ENCODE measurements at regions not wholly inside any gene's neighbourhood (a gene's known extent, or its start where the extent isn't known, plus 50 kb on each side); places are given as distances from the start of the nearest gene placed in this dataset.
"Not testable (repeated sequence)": the region's sequence is repeated elsewhere in the genome, so short reads cannot be mapped to it uniquely, and the experiment has no call there.

DNA sequence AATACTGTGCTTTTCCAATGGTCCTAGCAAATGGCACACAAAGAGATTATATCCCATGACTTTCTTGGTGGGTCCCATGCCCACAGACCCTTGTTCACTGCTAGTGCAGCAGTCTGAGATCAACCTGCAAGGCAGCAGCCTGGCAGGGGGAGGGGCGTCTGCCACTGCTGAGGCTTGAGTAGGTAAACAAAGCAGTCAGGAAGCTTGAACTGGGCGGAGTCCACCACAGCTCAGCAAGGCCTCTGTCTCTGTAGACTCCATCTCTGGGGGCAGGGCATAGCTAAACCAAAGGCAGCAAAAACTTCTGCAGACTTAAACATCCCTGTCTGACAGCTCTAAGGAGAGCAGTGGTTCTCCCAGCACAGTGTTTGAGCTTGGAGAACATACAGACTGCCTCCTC is 82.9 kb downstream of the ZNF737 start:
- no peak for DNase-seq

DNA sequence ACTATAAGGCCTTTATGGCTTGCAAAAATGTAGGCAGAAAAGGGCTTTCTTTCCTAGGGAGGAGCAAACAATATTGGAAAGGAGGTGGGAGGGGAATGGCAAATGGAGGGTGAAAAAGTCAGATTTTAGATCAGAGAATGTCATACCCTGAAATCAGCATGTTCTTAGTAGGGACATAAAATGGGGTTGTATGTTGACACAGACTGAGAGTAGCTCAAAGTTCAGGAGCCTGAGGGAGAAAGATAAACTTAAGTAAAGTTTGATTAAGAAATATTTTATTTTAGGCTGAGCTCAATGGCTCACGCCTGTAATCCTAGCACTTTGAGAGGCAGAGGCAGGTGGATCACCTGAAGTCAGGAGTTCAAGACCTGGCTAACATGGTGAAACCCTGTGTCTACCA is 83.8 kb downstream of the ZNF737 start:
- DNase-seq = no peak

DNA sequence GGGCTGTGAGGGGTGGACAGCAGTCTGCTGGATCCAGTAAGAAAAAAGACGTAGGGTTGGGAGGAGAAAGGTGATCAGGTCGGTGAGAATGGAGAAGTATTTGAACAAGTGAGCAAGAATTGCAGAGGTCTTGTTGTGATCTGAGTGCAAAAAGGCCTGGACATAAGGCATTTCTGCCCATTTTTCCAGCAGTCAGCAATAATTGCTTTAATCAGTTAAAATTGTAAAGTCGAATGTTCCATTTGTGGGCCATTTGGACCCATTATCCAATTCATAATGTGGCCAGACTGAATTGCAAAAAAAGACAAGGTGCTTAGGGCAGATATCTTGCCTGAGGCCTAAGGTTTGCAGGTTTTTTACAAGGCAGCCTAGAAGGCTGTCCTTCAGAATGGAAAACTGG is 86.1 kb downstream of the ZNF737 start:
- DNase-seq = no peak

DNA sequence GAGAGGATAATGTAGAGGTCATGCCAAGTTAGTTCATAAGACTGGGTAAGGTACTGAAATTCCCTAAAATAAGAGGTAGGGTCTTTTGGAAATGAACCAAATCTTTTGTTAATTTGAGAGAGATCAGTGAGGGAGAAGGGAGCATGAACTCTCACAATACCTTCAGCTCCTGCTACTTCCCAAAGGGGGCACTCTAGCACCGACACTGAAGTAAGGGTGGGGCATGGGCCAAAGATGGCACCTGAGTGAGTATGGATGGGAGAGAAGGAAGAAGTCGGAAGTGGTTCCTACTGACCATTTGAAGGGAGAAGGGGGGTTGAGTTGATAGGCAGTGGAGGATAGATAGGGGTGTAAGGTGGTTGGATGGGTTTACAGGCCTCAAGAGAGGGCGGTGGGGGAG is 86.6 kb downstream of the ZNF737 start:
- DNase-seq = no peak

DNA sequence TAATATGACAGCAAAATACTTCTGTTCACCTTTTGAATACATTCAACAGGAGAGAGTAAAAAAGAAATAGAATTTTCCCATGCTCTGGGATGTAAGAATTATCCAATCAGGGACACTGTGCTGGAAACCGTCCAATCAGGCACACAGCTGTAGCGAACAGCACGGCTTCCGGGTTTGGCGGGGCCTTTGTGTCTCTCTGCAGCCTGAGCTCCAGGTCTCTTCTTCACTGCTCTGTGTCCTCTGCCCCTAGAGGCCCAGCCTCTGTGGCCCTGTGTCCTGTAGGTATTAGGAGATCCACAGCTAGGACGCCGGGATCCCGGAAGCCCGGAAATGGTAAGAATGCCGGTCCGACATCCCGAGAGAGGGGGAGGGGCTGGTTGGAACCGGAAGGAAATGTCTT is 92.7 kb downstream of the ZNF737 start:
- DNase-seq = no peak

DNA sequence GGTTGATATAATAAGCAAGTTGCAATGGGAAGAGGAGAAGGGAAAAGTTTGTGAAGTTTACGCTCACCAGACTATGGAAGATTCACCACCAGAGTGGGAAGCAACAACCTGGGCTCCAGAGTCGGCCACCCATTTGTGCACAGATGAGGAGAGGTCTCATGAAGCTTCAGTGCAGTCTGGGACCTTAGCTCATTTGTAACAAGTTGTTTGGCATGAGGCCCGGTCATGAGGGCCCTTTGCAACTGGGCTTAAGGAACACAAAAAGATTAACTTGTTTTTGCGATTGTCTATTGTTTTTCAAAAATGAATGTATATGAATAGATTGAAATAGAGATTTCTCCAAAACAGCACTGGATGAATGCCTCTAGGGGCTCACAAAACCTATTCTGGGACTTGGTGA is 94.2 kb downstream of the ZNF737 start:
- peak in 1 of 56 donors; percentile 4 for DNase-seq

DNA sequence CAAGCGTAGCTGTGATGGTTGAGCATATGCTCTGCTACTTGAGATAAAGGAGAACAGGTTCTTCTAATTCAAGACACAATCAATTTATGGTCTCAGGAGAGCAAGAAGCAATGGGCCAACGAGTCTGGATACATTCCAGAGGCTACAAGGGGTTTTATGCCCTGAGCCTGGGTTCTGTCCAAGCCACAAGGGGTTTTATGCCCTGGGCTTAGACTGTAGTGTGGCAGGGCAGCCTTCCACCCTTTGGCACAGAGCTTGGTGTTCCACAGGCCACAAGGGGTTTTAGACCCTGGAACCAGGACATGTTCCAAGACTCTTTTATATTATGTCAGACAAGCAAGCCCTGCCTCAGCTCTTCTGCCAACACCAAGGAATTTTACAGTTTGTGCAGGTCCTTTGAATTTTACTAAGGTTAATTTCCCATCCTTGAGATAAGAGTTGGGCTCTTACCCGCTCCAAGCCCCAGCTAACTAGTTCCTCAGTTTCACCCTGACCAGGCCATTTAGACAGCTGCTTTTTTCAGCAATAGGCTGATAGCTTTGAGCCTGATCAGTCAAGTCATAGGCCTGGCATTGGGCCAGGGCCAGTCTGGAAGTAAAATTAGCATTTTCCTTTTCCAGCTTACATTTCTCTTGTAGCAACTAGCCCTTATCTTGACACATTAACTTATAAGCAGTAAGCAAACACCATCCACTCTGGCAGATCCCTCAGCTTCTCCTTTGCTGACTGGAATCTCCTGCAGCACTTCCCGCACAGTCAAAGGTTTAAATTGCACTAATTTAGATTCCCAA is 95.0 kb downstream of the ZNF737 start:
- DNase-seq = peak in 6 of 56 donors; percentile 2 to 22 (median 5)

DNA sequence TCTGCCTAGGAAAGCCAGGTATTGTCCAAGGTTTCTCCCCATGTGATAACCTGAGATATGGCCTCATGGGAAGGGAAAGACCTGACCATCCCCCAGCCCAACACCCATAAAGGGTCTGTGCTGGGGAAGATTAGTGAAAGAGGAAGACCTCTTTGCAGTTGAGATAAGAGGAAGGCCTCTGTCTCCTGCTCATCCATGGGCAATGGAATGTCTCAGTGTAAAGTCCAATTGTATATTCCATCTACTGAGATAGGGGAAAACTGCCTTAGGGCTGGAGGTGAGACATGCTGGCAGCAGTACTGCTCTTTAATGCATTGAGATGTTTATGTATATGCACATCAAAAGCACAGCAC is 99.0 kb downstream of the ZNF737 start:
- DNase-seq = not testable (repeated sequence)

DNA sequence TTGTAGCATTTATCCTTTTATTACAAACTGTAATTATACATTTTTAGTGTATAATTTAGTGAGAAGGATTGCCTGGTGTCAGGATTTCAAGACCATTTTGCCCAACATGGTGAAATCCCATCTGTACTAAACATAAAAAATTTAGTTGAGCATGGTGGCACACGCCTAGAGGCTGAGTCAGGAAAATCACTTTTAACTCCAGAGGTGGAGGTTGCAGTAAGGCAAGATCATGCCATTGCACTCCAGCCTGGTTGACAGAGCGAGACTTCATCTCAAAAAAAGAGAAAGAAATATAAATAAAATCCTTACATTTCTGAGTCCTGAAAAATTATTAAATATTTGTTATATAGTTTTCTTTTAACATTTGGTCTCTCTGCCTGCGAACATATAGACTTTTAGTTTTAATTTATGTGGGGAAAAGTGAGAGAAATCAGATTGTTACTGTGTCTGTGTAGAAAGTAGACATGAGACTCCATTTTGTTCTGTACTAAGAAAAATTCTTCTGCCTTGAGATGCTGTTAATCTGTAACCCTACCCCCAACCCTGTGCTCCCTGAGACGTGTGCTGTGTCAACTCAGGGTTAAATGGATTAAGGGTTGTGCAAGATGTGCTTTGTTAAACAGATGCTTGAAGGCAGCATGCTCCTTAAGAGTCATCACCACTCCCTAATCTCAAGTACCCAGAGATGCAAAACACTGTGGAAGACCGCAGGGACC is 99.5 kb downstream of the ZNF737 start:
- DNase-seq = not testable (repeated sequence)

DNA sequence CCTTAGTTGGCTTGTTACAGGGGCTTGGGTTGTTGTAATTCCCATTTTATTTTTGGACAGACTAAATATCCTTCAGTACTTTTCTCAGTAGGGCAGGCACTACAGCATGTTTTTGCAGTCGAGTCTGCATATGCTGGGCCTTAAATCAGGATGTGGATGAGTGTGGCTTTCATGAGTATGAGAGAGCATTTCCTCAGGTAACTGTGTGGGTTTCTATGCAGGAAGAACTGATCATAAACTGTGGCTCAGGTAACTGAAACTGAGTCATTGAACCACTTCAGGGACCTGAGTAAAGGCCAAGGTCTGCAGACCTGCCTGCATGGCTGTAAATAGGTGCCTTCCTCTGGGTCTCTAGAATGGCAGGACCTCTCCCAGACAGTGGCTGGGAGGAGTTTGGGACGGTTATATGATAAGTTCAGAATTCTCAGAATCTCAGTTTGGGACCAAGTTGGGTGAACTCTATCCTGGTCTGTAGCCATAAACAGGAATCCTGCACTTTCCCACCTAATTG is 112.1 kb downstream of the ZNF737 start:
- no peak for DNase-seq

DNA sequence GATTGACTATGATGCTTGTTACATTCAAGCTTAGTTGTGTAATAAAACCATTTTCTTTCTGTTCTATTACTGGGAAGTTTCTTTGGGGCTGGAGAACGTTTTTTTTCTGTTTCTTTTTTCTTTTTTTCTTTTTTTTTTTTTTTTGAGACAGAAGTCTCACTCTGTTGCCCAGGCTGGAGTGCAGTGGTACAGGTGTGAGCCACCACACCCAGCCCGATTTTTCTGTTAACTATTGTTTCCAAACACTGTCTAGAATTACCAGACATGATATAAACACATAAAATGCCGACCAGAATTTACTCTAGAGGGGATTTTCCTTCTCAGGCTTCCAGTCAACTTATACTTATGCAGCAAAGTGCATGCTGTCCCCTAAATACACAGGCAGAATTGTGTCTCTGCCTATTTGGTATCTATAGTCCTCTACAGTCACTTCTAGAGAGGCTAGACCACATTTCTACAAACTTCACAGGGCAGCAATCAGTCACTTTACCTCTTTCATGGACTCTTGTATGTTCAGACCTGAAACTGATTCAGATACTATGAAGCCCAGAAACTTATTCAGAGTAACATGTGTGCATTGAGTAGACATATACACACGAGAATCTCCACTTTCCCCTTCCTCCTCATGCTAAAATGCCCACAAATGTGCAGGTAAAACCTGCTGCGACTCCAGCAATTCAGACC is 121.2 kb downstream of the ZNF737 start:
- DNase-seq = no peak

DNA sequence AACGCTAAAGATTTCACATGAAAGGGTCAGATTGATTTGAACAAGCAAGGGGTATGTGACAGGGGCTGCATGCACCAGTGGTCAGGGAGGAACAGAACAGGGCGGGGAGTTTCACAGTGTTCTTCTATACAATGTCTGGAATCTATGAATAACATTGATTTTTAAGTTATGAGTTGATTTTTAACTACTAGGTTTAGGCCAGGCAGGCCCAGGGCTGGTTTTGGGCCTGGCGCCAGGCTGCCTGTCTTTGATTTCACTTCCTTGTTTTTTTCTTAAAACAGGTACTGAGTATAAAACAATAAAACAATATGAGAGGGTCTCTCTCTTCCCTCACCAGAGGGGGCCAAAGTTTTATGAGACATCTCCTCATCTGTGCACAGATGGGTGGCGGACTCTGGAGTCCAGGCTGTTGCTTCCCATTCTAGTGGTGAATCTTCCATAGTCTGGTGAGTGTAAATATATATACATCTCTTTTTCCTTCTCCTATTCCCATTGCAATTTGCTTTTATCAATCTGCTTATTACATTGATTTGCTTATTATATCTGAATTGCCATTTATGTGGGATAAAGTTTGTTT is 133.2 kb downstream of the ZNF737 start:
- DNase-seq = not testable (repeated sequence)

DNA sequence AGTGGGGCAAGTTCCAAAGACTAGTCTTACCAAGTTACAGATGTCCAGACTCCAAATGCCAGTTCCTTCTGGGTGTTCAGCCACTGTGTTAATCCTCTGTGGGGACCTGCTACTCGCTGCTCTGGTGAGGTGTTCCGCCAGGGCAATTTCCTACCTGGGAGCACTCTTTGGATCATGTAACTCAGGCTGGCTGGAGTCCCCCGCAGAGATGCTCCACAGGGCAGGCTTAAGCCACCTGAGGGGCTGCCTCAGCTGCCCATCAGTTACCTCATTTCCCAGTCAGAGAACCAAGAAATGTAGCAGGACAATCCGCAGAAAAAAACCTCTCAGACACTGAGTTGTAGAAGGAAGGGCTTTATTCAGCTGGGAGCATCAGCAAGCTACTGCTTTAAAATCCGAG is 133.8 kb downstream of the ZNF737 start:
- no peak for DNase-seq

DNA sequence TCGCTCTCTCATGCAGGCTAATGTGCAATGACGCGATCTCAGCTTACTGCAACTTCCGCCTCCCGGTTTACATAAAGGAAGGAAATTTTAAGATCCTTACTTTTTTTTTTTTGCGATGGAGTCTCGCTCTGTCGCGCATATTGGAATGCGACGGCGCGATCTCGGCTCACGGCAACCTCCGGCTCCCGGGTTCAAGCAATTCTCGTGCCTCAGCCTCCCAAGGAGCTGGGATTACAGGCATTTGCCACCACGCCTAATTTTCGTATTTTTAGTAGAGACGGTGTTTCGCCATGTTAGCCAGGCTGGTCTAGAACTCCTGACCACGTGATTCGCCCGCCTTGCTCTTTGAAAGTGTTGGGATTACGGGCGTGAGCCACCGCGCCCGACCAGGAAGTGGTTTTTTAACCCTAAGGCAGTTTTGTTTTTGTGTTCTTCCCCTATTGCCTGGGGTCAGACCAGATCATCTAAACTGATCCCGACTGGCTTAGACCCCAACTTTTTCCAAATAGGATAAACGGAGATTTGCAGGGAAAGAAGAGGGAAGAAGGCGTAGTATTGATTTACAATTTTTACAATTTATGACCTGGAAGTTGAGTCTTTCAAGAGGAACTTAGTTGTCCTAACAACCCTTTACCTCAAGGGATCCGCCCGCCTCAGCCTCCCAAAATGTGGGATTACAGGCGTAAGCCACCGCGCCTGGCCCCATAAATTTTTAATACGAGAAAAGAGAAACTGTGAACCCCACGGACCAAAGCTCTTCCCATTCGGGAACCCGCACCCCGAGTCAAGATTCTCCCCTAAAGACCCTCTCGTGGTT is 142.0 kb downstream of the ZNF737 start:
- DNase-seq = peak in 37 of 56 donors; percentile 0 to 63 (median 23)

DNA sequence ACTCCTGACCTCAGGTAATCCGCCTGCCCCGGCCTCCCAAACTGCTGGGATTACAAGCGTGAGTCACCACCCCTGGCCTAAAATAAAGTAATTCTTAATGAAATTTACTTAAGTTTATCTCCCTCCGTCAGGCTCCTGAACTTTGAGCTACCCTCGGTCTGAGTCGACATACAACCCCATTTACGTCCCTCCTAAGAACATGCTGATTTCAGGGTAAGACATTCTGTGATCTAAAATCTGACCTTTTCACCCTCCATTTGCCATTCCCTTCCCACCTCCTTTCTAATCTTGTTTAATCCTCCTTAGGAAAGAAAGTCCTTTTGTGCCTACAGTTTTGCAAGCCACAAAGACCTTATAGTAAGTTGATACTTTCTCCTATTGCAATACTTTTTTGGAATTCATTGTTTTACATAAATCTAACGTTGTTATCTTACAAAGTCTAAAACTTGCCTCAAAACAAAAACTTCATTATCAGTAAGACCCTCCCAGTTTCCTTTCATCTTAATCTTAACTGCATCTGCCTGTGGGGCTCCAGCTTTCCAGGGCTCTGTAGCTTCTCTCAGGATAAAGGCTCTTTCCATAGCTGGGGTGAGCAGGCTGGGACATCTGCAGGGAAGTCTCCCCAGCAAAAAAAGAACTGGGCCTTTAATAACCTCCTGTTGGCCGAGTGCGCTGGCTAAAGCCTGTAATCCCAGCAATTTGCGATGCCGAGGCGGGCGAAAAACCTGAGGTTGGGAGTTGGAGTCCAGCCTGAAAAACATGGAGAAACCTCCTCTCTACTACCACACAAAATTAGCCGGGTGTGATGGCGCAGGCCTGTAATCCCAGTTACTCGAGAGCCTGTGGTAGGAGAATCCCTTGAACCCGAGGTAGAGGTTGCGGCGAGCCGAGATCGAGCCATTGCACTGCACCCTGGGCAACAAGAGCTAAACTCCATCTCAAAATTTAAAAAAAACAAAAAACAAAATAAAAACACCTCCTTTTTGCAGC is 143.1 kb downstream of the ZNF737 start:
- peak in 11 of 56 donors; percentile 0 to 31 (median 10) for DNase-seq

DNA sequence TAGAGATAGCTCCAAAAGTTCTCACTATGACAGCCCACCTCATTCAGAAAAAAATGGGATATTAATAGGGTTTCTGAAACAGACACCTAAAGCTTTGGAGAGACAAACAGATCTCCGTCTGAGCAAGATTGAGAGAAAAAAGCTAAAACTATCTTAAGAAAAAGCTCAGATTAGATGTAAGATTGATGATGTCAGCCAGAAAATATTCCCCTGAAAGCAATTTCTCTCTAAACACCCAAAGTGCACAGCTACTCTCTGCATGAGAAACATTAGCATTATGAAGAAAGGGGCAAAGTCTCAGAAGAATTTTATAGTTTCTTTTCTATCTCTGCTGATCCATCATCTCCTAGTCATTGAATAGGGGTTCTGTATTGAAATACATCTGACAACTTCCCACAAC is 148.9 kb downstream of the ZNF737 start:
- DNase-seq = no peak

DNA sequence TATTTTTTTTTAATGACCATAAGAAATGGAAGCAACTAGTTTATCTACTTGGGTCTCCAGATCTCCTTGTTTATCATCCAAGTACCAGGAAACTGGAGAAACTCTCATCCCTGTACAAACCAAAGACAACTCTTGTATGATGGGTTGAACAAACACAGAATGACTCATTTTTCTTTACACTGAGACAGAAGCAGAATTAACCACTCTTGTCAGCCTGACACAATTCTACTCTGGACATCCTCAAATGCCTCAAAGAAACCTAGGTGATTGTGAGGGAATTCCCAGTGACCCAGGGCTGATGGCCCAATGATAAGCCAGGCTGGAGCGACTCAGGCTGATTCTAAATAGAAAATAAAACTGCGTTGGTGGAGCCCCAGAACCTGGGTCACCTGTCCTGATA is 151.5 kb downstream of the ZNF737 start:
- no peak for DNase-seq

DNA sequence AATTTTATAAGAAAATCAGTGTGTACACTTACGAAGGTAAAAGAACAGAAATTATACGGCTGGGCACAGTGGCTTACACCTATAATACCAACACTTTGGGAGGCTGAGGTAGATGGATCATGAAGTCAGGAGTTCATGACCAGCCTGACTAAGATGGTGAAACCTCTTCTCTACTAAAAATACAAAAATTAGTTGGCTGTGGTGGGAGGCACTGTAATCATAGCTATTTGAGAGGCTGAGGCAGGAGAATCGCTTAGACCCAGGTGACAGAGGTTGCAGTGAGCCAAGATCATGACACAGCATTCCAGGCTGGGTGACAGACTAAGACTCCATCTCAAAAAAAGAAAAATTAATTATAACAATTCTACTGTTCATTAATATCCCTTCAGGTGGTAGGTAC is 151.9 kb downstream of the ZNF737 start:
- no peak for DNase-seq

DNA sequence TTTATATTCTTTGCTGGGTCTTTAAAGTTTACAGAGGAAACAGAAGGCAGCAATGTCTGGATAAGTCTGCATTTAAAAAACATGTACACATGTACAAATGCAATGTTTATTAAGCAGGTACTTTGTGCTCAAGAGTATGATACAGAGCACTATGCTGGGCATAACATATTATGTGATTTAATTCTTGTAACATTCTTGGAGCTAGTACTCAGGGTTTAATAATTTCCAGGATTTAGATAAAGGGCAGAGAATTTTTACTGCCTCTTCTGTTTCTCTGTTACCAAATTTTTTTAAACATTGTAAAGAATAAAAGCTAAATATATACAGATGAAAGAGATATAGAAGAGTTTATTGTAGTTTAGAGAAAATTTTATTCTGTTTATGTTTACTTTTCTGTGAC is 152.7 kb downstream of the ZNF737 start:
- DNase-seq = no peak

DNA sequence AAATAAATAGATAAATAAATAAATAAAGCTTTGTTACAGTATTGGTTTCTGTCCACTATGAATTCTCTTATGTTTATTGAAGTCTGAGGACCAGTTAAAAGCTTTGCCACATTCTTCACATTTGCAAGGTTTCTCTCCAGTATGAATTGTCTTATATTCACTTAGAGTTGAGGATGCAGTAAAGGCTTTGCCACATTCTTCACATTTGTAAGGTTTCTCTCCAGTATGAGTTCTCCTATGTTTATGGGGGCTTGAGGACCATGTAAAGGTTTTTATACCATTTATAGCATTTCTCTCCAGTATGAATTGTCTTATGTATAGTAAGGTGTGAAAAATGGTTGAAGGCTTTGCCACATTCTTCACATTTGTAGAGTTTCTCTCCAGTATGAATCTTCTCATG is 168.3 kb downstream of the ZNF737 start:
- no peak for DNase-seq
